ENCODE measurements at regions not wholly inside any gene's neighbourhood (a gene's known extent, or its start where the extent isn't known, plus 50 kb on each side); places are given as distances from the start of the nearest gene placed in this dataset.

- no peak overlapping the region for H3K27ac ChIP-seq (ENCODE audit: low read depth in 1 of 2, low read length in 2 of 2)
- no peak for DNase-seq (ENCODE audit: low spot score)
- no peak overlapping the region for H3K9ac ChIP-seq (ENCODE audit: low read depth in 1 of 2, low read length in 2 of 2)
- no peaks in the 10 kb centered on the region for H3K27me3 ChIP-seq (ENCODE audit: control insufficient read depth in 4 of 4, insufficient read depth in 4 of 4, low read length in 3 of 4)
- H3K9me3 ChIP-seq (ENCODE audit: control insufficient read depth in 4 of 4, low read length in 3 of 4), result no peaks in the 10 kb centered on the region
- no peaks in the 10 kb centered on the region for H3K36me3 ChIP-seq (ENCODE audit: control insufficient read depth in 4 of 4, insufficient read depth in 3 of 4, low read depth in 1 of 4, low read length in 3 of 4)
- 38% methylated on average over 7 of the region's 7 CpGs for WGBS
- H3K4me3 ChIP-seq (ENCODE audit: low read depth in 1 of 3, low read length in 3 of 3), result no peak overlapping the region
- no peaks in the 10 kb centered on the region for H3K4me1 ChIP-seq (ENCODE audit: control insufficient read depth in 4 of 4, insufficient read depth in 4 of 4, low read length in 3 of 4)
- TF ChIP-seq YY1 (IDR thresholded peaks at IDR 0.05) (no peak), MAX (IDR thresholded peaks at IDR 0.05) (no peak), FOXA2 (IDR thresholded peaks at IDR 0.05) (no peak), SP1 (IDR thresholded peaks at IDR 0.05) (no peak), RAD21 (IDR thresholded peaks at IDR 0.05) (no peak), CTCF (IDR thresholded peaks at IDR 0.05; ENCODE audit: low read depth, low read length, missing input control) (no peak), ATF3 (IDR thresholded peaks at IDR 0.05) (no peak), EGR1 (IDR thresholded peaks at IDR 0.05; ENCODE audit: low read depth in 2 of 2) (no peak), FOXA1 (IDR thresholded peaks at IDR 0.05) (no peak), HNF4A (conservative IDR thresholded peaks at IDR 0.05) (no peak), JUND (IDR thresholded peaks at IDR 0.05) (no peak), TAF1 (conservative IDR thresholded peaks at IDR 0.05) (no peak), ZBTB33 (IDR thresholded peaks at IDR 0.05) (no peak), GABPA (IDR thresholded peaks at IDR 0.05 in 1 of 2, conservative IDR thresholded peaks at IDR 0.05 in 1 of 2) (no peak), REST (IDR thresholded peaks at IDR 0.05) (no peak), NR2F2 (IDR thresholded peaks at IDR 0.05) (no peak), RXRA (IDR thresholded peaks at IDR 0.05) (no peak), HNF4G (IDR thresholded peaks at IDR 0.05) (no peak)
Measured at GRCh38 chr15:69755551-69756310, 303.1 kb downstream of the RPLP1 start.

Measured in liver (tissue), 8 donors.